Cardiac fibroblast (primary cell): ENCODE measurements at regions not wholly inside any gene's neighbourhood (a gene's known extent, or its start where the extent isn't known, plus 50 kb on each side); places are given as distances from the start of the nearest gene placed in this dataset.
"Not testable (repeated sequence)": the region's sequence is repeated elsewhere in the genome, so short reads cannot be mapped to it uniquely, and the experiment has no call there.

Experiments
- DNase-seq, 2 donors: peaks; one replicate each; pipeline versions ENCODE4 v3.0.0 to v3.0.0-alpha.2; 2010; ENCODE audit warnings: low read depth in 2 of 2
- H3K4me3 ChIP-seq, 2 donors: replicated peaks in 1 of 2; 1 replicate in 1 of 2; 2 replicates in 1 of 2; pipeline ENCODE4 v1.5.1; 2011; ENCODE audit warnings: low read depth in 2 of 2, low read length in 2 of 2, mild to moderate bottlenecking in 2 of 2, moderate library complexity in 1 of 2
- CTCF ChIP-seq: IDR thresholded peaks from one replicate; pipeline ENCODE4 v1.5.1; 2011; ENCODE audit warnings: low read depth, mild to moderate bottlenecking, low read length, inconsistent platforms

GRCh38 chr12:83536496-83536895 lies 849.8 kb downstream of the TMTC2 start:
- DNase-seq, result no peak
- no peak for TF ChIP-seq CTCF
- no peak overlapping the region for H3K4me3 ChIP-seq

DNA sequence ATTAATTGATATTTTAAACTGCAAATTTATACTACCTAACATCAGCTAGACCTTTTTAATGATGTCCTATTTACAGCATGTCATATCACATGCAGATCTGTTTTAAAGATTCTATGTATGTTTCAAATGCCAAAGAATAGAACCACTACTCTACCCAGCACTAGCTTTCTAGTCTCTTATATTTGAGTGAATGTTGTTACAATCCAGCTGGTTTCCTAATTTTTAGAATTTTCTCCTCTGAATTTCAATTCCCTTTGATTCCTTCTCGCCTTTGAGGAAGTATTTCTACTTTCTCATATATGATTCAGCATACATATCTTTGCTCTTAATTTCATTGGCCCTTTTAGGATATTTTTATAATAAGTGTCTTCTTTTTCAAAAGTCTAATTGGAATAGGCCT lies 841.9 kb downstream of the TMTC2 start:
- no peak overlapping the region for H3K4me3 ChIP-seq
- no peak for TF ChIP-seq CTCF
- no peak for DNase-seq

- DNase-seq, result no peak
- no peak overlapping the region for H3K4me3 ChIP-seq
- TF ChIP-seq CTCF, result no peak
Measured at GRCh38 chr12:83527810-83528209, 841.1 kb downstream of the TMTC2 start.

GRCh38 chr12:83515306-83516026 lies 828.8 kb downstream of the TMTC2 start:
- TF ChIP-seq CTCF, result no peak
- no peak for DNase-seq
- H3K4me3 ChIP-seq, result no peak overlapping the region

DNA sequence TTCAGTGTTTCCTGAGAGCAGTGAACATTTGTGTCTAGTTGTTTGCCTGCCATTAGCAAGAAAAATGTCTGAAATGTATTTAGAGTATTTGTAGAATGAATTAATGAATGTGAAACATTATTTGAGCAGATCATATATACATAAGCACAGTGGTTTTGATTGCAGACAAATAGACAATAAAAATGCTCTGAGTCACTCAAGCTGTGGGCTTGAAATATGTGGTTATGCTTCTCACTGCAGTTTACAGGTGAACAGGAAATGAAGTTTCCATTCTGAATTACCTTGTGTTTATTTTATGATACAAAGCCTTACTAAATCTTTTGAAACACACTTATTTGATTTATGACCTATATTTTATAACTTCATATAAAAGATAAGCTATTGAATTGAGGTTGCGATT lies 827.7 kb downstream of the TMTC2 start:
- H3K4me3 ChIP-seq, result no peak overlapping the region
- no peak for TF ChIP-seq CTCF
- no peak for DNase-seq

DNA sequence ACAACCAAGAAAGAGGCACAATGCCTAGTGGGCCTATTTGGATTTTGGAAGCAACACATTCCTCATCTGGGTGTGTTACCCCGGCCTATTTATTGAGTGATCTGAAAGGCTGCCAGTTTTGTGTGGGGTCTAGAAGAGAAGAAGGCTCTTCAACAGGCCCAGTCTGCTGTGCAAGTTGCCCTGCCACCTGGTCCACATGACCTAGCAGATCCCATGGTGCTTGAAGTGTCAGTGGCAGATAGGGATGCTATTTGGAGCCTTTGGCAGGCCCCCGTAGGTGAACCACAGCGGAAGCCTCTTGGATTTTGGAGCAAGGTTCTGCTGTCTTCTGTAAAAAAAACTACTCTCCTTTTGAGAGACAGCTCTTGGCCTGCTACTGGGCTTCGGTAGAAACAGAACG lies 820.1 kb downstream of the TMTC2 start:
- no peak for TF ChIP-seq CTCF
- H3K4me3 ChIP-seq, result no peak overlapping the region
- DNase-seq, result no peak

- no peak overlapping the region for H3K4me3 ChIP-seq
- no peak for TF ChIP-seq CTCF
- no peak for DNase-seq
Measured at GRCh38 chr12:83505586-83505985, 818.9 kb downstream of the TMTC2 start.

DNA sequence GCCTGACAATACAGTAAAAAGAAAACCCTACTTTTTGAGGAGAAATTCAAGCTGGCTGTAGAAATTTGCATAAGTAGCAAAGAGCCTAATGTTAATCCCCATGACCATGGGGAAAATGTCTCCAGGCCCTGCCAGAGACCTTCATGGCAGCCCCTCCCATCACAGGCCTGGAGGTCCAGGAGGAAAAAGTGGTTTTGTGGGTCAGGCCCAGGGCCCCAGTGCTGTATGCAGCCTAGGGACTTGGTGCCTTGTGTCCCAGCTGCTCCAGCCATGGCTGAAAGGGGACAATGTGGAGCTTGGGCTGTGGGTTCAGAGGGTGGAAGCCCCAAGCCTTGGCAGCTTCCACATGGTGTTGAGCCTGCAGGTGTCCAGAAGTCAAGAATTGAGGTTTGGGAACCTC lies 813.2 kb downstream of the TMTC2 start:
- DNase-seq, H3K4me3 ChIP-seq: not testable (repeated sequence)
